Esophagus squamous epithelium (tissue), 5 donors: ENCODE measurements at regions not wholly inside any gene's neighbourhood (a gene's known extent, or its start where the extent isn't known, plus 50 kb on each side); places are given as distances from the start of the nearest gene placed in this dataset.
"Not testable (repeated sequence)": the region's sequence is repeated elsewhere in the genome, so short reads cannot be mapped to it uniquely, and the experiment has no call there.

ENCODE experiments used
- DNase-seq: peaks from one replicate; lab custom pipeline; 2025; lab: John Stamatoyannopoulos, UW
- H3K27ac ChIP-seq, 4 donors: fragments of 200-600 bp; sonication (generic); one replicate each; pipeline ENCODE4 v1.5.1; 2016 to 2019; ENCODE audit warnings: mild to moderate bottlenecking in 1 of 4
- H3K27me3 ChIP-seq, 4 donors: fragments of 200-600 bp; sonication (generic); 1 replicate in 3 of 4; 2 replicates in 1 of 4; pipeline versions ENCODE4 v1.5.1 to v1.6.0; 2017 to 2021; ENCODE audit warnings: antibody characterized with exemption in 1 of 4
- H3K36me3 ChIP-seq, 3 donors: fragments of 200-600 bp; sonication (generic); one replicate each; pipeline ENCODE4 v1.5.1; 2016 to 2019
- H3K4me1 ChIP-seq, 3 donors: fragments of 200-600 bp; sonication (generic); one replicate each; pipeline ENCODE4 v1.5.1; 2017 to 2019
- H3K4me3 ChIP-seq, 4 donors: fragments of 200-600 bp; sonication (generic); 1 replicate in 3 of 4; 2 replicates in 1 of 4; pipeline ENCODE4 v1.5.1; 2016 to 2019; ENCODE audit warnings: mild to moderate bottlenecking in 2 of 4, moderate library complexity in 1 of 4
- H3K9me3 ChIP-seq, 3 donors: fragments of 200-600 bp; sonication (generic); one replicate each; pipeline ENCODE4 v1.5.1; 2016 to 2019
- POLR2A ChIP-seq, 4 donors: fragments of 450-650 bp; IDR thresholded peaks; one replicate each; pipeline ENCODE4 v1.6.1; 2017; ENCODE audit warnings: antibody characterized with exemption in 4 of 4, mild to moderate bottlenecking in 4 of 4, moderate library complexity in 3 of 4
- WGBS, 2 donors: methylation state at CpG; one replicate each; pipeline ENCODE4 v1.1.5; 2018; 5-methylcytosine and 5-hydroxymethylcytosine counted together
- intact Hi-C: fragments of 100-400 bp; cut with DNase I; formaldehyde crosslinking; loops from one replicate; pipeline ENCODE4 v1.15.0; 2022
- donor health status: DM: yes; HTN: yes; CAD: no.

DNA sequence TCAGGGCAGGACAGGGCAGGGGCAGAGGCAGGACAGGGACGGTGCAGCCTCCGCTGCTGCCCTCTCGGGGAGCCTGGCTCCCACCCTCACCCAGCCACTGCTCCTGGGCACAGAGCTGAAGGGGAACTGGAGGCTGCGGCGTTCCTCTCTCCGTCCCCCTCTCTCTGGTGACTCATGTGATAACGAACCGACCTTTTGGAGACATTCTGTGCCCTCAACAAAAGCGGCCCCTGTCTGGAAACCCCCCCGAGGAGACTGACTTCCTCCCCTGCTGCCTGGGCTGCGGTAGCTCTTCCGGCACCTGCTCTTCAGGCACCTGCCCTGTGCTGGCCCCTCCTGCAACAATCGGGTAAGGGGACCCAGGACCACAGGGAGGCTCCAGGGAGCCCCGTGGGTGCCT, 5419.6 kb upstream of the TPTE start:
- intact Hi-C loops, H3K9me3 ChIP-seq, H3K4me1 ChIP-seq, DNase-seq, H3K27me3 ChIP-seq, H3K36me3 ChIP-seq: not testable (repeated sequence)
- Histone ChIP-seq H3K27ac (peak overlapping the region in 2 of 4 donors; percentile 17 to 55), H3K4me3 (peak overlapping the region in 1 of 4 donors; percentile 18)
- no CpG with 5 or more reads among the region's 14 CpGs for WGBS, 2 donors
- TF ChIP-seq POLR2A (IDR thresholded peaks at IDR 0.05): peak in 2 of 4 donors; percentile 39 to 73

DNA sequence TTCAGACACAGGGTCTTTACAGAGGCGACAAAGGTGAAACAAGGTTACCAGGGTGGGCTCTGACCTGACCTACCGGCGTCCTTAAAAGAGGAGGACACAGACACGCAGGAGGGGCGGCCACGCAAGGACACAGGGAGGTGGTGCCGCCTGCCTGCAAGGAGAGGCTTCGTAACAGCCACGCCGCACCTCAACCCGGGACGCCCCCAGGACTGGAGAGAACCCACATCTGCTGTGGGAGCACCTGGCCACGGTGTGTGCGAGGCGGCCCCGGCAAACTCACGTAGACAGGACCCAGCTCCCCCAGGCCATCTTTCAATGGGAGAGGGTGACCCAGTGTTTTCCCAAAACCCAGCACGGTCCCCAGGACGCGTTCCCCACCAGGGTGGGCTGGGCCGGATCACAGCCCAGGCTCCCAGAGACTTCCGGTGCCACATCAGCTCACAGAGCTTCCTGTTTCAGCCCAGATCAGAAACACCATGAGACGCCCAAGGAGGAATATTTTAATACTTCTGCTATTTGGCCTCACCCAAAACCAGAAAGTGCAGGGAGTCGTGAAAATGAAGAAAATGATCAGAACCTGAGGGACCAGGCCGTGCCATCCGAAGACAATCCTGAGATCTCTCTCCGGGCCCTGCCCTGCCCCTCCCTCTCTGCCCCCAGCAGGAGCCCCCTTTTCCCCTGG, 5417.4 kb upstream of the TPTE start:
- H3K27me3 ChIP-seq, H3K36me3 ChIP-seq, intact Hi-C loops, H3K9me3 ChIP-seq, DNase-seq, H3K4me3 ChIP-seq, H3K4me1 ChIP-seq: not testable (repeated sequence)
- peak overlapping the region in 1 of 4 donors; percentile 52 for H3K27ac ChIP-seq
- no CpG with 5 or more reads among the region's 27 CpGs for WGBS, 2 donors

DNA sequence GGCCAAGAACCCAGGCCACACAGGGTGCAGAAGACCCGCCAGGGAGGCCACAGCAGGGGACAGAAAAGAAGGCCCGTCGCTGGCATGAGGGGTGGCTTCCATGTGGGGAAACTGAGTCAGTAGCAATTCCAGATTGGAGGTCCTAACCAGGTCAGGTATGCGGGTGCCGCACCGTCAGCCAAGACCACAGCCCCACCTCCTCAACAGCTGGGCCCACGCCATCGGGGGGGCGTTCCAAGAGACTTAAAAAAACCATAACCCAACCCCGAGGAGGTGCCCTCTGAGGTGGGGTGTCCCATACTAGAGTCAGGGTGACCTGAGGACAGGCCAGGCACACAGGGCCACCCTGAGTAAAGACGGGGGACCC, 5416.8 kb upstream of the TPTE start:
- H3K36me3 ChIP-seq, intact Hi-C loops, H3K27ac ChIP-seq, H3K4me1 ChIP-seq, H3K27me3 ChIP-seq, H3K9me3 ChIP-seq, DNase-seq, H3K4me3 ChIP-seq: not testable (repeated sequence)
- no CpG with 5 or more reads among the region's 11 CpGs for WGBS, 2 donors

DNA sequence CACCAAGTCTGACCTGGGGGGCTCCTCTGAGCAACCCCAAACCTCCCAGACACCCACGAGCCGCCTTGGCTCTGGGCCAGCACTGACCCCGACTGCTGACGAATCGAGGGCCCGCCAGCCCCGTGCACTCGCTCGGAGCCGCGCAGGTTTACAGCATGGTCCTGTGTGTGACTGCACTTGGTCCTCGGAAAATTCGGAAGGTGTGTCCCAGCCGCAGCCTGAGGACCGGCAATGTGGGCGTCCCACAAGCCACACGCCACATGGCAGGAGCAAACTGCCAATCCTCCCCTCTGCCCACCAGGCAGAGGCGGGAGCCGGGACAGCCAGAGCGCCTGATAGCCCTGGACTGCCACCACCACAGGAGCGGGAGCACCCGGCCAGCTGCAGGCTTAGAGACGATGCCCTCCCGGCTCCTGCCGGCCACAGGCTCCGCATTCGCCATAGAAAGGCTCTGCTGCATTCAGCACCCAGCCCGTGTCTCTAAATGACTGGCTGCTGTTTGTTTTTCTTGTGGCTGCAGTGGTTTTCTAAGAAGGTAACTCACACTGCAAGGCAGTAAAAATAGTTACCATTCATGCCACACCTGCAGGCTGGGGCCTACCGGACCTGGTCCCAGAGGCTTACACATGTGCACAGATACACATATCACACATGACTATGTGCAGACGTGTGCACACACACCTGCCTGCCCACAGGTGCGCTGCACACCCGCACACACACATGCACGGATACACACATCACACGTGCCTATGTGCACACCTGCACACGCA, 5415.3 kb upstream of the TPTE start:
- intact Hi-C loops, H3K9me3 ChIP-seq, H3K27me3 ChIP-seq, DNase-seq, H3K4me1 ChIP-seq, H3K4me3 ChIP-seq, H3K36me3 ChIP-seq: not testable (repeated sequence)
- peak overlapping the region in 2 of 4 donors; percentile 39 to 49 for H3K27ac ChIP-seq
- no CpG with 5 or more reads among the region's 35 CpGs for WGBS, 2 donors

DNA sequence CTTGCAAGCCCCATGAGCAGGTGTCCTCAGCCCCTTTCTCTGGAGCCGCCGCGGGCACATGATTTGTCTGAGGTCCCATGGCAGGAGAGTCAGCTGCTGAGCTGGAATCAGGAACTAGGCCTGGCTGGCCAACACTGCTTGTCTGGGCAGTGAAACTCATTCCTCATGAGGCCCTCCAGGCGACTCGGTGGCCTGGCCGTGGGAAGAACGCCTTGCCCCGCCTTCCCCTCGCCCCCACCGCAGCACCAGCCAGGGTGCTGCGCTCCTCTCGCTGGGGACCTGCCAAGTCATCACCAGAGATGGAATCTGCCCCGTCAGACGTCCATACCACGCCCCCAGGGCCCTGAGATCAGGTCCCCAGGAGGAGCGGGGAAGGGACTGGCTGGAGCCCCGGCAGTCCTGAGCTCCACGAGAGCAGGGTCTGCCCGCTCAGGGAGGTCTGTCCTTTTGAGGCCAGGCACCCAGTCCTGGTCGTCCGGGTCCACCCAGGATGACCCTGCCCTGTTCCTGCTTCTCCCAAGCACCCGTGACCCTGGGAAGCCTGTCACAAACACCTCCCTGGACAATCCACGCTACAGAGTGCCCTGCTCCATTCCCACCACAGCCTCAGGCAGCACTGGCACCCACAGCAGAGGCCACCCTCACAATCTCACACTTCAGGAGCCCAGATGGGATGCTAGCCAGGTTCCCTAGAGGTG, 5414.5 kb upstream of the TPTE start:
- H3K4me3 ChIP-seq, DNase-seq, H3K4me1 ChIP-seq, H3K27me3 ChIP-seq, H3K36me3 ChIP-seq, H3K9me3 ChIP-seq, intact Hi-C loops: not testable (repeated sequence)
- H3K27ac ChIP-seq: peak overlapping the region in 3 of 4 donors; percentile 68 to 84 (median 70)
- WGBS, 2 donors: no CpG with 5 or more reads among the region's 23 CpGs

DNA sequence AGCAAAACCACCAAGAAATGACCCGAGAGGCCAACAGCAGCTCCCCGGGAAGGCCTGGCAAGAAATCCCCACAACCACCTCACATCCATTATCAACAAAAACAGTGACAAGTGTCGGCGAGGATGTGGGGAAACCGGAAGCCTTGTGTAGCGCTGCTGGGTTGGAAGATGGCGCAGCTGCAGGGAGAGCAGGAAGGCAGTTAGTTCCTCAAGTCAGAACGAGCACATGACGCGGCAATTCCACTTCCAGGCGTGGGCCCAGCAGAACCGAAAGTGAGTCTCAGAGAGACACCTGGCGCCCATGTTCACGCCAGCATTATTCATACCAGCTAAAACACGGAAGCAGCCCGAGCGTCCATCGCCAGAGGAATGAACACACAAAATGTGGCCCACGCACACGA, 5413.7 kb upstream of the TPTE start:
- H3K27ac ChIP-seq, H3K9me3 ChIP-seq, H3K4me3 ChIP-seq, H3K36me3 ChIP-seq, DNase-seq, H3K4me1 ChIP-seq, intact Hi-C loops, H3K27me3 ChIP-seq: not testable (repeated sequence)
- no CpG with 5 or more reads among the region's 20 CpGs for WGBS, 2 donors

DNA sequence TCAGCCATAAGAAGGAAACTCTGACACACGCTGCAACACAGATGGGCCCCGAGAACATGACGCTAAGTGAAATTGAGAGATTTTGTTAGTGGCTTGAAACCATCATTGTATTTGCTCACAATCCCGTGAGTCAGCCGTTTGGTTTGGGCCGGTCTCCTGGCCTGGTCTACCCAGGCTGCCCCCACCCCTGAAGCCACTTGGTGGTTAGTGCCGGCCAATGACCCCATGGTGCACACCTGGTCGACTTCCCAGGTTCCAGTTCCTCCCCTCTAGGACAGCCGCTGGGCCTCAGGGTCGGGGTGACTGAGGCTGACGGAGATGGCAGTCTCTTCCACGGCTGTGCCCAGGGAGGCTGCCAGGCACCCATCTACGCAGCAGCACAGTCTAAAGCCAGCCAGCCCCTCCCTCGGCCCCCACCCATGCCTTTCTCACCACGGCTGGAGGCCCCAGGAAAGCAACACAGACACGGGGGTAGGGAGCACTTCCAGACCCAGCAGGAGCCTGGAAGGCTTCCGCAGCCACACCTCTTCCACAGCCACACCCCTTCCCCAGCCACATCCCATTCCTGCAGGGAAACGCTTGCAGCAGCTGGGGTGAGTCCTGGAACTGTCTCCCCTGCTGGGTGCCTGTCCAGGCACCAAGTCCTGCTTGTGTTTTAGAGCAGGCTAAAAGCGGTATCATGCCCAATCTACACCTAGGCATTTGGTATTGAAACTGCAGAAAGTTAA, 5413.2 kb upstream of the TPTE start:
- intact Hi-C loops, DNase-seq, H3K27me3 ChIP-seq, H3K36me3 ChIP-seq, H3K4me1 ChIP-seq, H3K9me3 ChIP-seq: not testable (repeated sequence)
- WGBS, 2 donors: no CpG with 5 or more reads among the region's 19 CpGs
- Histone ChIP-seq H3K27ac (peak overlapping the region in 1 of 4 donors; percentile 9), H3K4me3 (peak overlapping the region in 1 of 4 donors; percentile 21)

DNA sequence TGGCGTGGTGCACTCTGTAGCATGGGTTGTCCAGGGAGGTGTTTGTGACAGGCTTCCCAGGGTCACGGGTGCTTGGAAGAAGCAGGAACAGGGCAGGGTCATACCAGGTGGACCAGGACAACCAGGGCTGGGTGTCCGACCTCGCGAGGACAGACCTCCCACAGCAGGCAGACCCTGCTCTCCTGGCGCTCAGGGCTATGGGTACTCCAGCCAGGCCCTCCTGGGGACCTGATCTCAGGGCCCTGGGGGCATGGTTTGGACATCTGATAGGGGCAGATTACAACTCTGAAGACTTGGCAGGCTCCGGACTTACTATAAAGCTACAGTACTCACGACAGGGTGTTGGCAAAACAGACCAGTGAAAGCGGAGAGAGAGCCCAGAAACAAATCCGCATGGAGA, 5410.2 kb upstream of the TPTE start:
- intact Hi-C loops, H3K36me3 ChIP-seq, H3K4me1 ChIP-seq, H3K4me3 ChIP-seq, H3K27ac ChIP-seq, DNase-seq, H3K9me3 ChIP-seq, H3K27me3 ChIP-seq: not testable (repeated sequence)
- no CpG with 5 or more reads among the region's 10 CpGs for WGBS, 2 donors

DNA sequence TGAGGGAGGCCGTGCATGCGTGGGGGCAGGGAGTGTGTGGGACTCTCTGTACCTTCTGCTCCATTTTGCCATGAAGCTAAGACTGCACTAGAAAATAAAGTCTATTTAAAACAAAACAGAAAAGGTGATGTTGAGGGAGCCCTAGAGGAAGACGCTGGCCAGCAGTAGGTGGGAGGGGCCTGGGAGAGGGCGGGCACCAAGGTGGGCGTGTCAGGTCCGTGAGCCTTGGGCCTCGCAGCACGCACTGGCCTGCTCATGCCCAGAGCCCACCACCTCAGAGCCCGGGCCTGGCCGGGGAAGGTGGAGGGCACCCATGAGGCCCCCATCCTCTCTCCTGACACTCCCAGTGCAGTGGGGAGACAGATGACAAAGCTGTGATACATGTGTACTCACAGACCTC, 5408.3 kb upstream of the TPTE start:
- H3K4me3 ChIP-seq, H3K9me3 ChIP-seq, H3K27me3 ChIP-seq, H3K4me1 ChIP-seq, intact Hi-C loops, H3K27ac ChIP-seq, H3K36me3 ChIP-seq, DNase-seq: not testable (repeated sequence)
- no CpG with 5 or more reads among the region's 10 CpGs for WGBS, 2 donors

DNA sequence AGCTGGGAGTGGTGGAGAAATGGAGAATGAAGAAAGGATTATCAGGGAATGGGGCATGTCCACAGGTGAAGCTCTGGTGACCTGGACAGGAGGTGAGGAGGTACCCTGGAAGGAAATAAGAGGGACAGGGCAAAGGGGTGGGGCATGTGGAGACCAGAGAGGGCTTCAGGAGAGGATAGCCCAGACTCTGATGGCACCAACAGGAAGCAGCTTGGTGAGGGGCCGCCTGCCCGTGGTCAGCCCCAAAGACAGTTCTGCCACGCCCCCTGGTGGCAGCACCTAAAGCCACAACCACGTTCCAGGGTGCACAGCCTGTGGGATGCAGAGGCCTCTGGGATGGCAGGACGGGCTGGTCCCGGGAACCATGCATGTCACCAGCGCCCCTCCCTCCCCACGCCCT, 5406.9 kb upstream of the TPTE start:
- H3K4me1 ChIP-seq, DNase-seq, H3K9me3 ChIP-seq, H3K36me3 ChIP-seq, H3K27ac ChIP-seq, H3K27me3 ChIP-seq, intact Hi-C loops, H3K4me3 ChIP-seq: not testable (repeated sequence)
- WGBS, 2 donors: no CpG with 5 or more reads among the region's 8 CpGs

DNA sequence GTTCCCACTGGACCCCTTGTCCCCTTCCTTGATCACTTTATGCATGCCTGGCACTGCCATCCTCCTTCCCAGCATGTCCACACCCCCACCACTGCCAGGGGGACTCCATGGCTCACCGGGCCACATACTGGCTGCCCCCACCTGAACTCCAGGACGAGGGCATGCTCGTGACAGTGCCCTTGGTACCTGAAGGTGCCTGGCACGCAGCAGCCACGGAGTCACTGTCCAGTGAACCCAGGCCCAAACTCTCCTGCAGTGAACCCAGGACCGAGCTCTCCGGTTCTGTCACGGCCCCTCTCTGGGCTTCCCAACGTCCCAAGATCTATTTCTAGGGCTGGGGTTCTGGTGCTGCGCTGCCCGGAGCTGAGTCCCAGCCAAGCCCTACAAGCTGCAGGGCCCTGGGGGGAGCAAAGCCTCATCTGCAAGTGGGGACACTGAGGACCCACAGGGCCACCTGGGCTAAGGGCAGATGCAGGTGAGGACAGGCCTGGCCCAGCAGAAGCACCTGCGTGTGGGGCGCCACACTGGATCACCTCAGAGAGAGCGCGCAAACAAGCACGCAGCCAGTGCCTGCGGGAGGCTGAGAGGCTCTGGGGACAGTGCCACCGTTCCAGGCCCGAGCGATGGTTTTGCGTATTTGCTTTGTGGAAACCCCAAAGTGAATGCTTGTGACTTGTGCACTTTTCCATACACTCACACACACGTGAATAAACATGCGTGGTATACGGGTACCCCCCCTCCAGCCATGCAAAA, 5406.3 kb upstream of the TPTE start:
- H3K27me3 ChIP-seq, intact Hi-C loops, H3K36me3 ChIP-seq: not testable (repeated sequence)

More for the DNA sequence above, 5406.3 kb upstream of the TPTE start:
- not testable (repeated sequence) for DNase-seq, H3K27ac ChIP-seq, H3K4me1 ChIP-seq, H3K9me3 ChIP-seq, H3K4me3 ChIP-seq
- no CpG with 5 or more reads among the region's 24 CpGs for WGBS, 2 donors
